Stomach (tissue), 8 donors: ENCODE measurements at regions not wholly inside any gene's neighbourhood (a gene's known extent, or its start where the extent isn't known, plus 50 kb on each side); places are given as distances from the start of the nearest gene placed in this dataset.

Experiments used
- DNase-seq, 2 donors: peaks; one replicate each; pipeline versions ENCODE4 v3.0.0 to v3.0.0-alpha.2; 2013 to 2019
- H3K27ac ChIP-seq, 5 donors: fragments of 200-600 bp in 4 of 5; sonication (generic) in 4 of 5; one replicate each; pipeline ENCODE4 v1.5.1; 2013 to 2019; ENCODE audit warnings: mild to moderate bottlenecking in 1 of 5, moderate library complexity in 1 of 5
- H3K27me3 ChIP-seq, 3 donors: fragments of 200-600 bp; sonication (generic); one replicate each; pipeline ENCODE4 v1.5.1; 2017 to 2019; ENCODE audit warnings: mixed run types in 1 of 3
- H3K36me3 ChIP-seq, 4 donors: fragments of 200-600 bp; sonication (generic); 1 replicate in 3 of 4; 2 replicates in 1 of 4; pipeline ENCODE4 v1.5.1; 2016 to 2019
- H3K4me1 ChIP-seq, 4 donors: fragments of 200-600 bp; sonication (generic); one replicate each; pipeline ENCODE4 v1.5.1; 2016 to 2019
- H3K4me3 ChIP-seq, 4 donors: fragments of 200-600 bp; sonication (generic) in 3 of 4; one replicate each; pipeline ENCODE4 v1.5.1; 2016 to 2019; ENCODE audit warnings: mild to moderate bottlenecking in 1 of 4
- H3K9me3 ChIP-seq, 4 donors: fragments of 200-600 bp; sonication (generic); one replicate each; pipeline ENCODE4 v1.5.1; 2016 to 2019
- CTCF ChIP-seq, 7 experiments: fragments of 450-650 bp in 4 of 7; fragments of 200-600 bp in 3 of 7; sonication (generic) in 3 of 7; IDR thresholded peaks; one replicate each; pipeline ENCODE4 v1.5.1; 2016 to 2019; ENCODE audit warnings: antibody characterized with exemption in 7 of 7, control low read depth in 2 of 7, mild to moderate bottlenecking in 1 of 7
- EP300 ChIP-seq: sonication (generic); formaldehyde crosslinking; IDR thresholded peaks from one replicate; pipeline ENCODE4 v1.6.1; 2017; ENCODE audit warnings: antibody characterized with exemption
- POLR2A ChIP-seq, 4 donors: fragments of 450-650 bp; IDR thresholded peaks; one replicate each; pipeline ENCODE4 v1.6.1; 2016; ENCODE audit warnings: antibody characterized with exemption in 4 of 4, control low read depth in 2 of 4, mild to moderate bottlenecking in 1 of 4, moderate library complexity in 1 of 4
- POLR2AphosphoS5 ChIP-seq, 3 donors: sonication (generic); formaldehyde crosslinking; IDR thresholded peaks; one replicate each; pipeline ENCODE4 v1.6.1; 2016; ENCODE audit warnings: antibody characterized with exemption in 3 of 3
- WGBS, 5 donors: extraction: QIAGEN DNeasy Blood & Tissue Kit in 3 of 5; methylation state at CpG; one replicate each; pipeline versions ENCODE4 v1.1.5 to v1.1.7; 2013 to 2018; 5-methylcytosine and 5-hydroxymethylcytosine counted together
- intact Hi-C: fragments of 100-400 bp; cut with DNase I; formaldehyde crosslinking; loops from one replicate; pipeline ENCODE4 v1.15.1; 2023; ENCODE audit warnings: low total_unique reads
- donor health status: healthy with polysubstance abuse.
- donor health status: Bipolar disorder and iron deficiency.
- donor health status: healthy.

DNA sequence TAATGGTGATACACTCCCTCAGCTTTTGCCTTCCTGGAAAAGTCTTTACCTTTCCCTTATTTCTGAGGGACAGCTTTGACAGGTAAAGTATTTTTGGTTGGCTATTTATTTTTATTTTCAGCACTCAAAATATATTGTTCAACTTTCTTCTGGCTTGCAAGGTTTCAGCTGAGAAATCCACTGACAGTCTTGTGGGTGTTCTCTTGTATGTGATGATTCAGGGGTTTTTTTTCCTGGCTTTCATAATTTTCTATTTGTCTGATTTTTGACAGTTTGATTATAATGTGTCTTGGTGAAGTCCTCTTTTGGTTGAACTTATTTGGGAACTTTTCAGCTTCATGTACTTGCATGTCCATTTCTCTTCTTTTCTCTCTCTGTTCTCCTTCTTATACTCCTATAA is 73.7 kb upstream of the OTOGL start:
- Histone ChIP-seq H3K27me3 (no peaks in the 10 kb centered on the region), H3K27ac (no peak overlapping the region), H3K4me3 (no peak overlapping the region), H3K4me1 (no peaks in the 10 kb centered on the region), H3K9me3 (peaks cover 0 to 14% (median 2%) of the 10 kb centered on the region in 4 donors), H3K36me3 (no peaks in the 10 kb centered on the region)
- DNase-seq = no peak
- TF ChIP-seq POLR2AphosphoS5 (IDR thresholded peaks at IDR 0.05) (no peak), EP300 (no peak), CTCF (IDR thresholded peaks at IDR 0.05) (no peak), POLR2A (IDR thresholded peaks at IDR 0.05) (no peak)
- intact Hi-C loops = no loop called here

DNA sequence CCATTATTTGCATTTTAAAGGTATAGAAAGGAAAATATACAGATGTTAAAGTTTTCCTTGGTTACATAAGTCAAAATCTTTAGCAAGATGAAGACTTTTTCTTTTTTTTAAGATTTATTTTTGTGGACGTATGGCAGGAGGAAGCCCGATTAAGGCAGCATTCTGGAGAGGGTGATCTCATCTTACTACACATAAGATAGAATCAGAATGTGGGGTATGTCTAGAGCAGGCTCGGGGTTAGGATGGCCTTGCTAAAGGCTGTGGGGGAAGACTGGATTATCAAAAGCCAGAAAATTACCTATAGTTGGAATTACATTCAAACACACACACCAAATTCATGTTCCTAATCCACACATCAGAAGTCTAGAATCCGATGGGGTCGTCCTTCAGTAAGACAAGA is 79.6 kb upstream of the OTOGL start:
- Histone ChIP-seq H3K4me3 (no peak overlapping the region), H3K4me1 (no peaks in the 10 kb centered on the region), H3K27ac (no peak overlapping the region), H3K36me3 (no peaks in the 10 kb centered on the region), H3K27me3 (no peaks in the 10 kb centered on the region), H3K9me3 (no peaks in the 10 kb centered on the region)
- TF ChIP-seq CTCF (IDR thresholded peaks at IDR 0.05) = no peak
- no peak for TF ChIP-seq POLR2A (IDR thresholded peaks at IDR 0.05)
- TF ChIP-seq POLR2AphosphoS5 (IDR thresholded peaks at IDR 0.05) = no peak
- TF ChIP-seq EP300 = no peak
- DNase-seq = no peak
- WGBS, 5 donors = 83 to 92% (median 86%) methylated on average over 5 of the region's 5 CpGs
- intact Hi-C loops = no loop called here

DNA sequence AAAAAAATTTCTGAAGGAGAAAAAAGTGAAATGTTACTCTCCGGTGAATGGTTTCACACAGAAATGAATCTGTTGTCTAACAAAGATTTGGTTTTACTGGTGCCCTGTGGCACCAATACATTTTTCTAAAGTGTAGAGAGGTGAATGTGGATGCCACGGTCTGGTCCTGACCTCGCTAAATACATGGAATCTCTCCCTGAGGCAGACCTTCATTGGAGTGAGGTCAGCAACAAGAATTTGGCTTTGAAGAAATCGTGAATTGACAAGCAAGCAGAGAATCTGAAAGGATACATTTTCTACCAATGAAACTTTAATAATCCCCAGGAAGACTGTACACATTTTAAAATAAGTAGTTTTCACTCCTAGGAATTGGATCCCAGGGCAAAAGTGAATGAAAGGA is 81.2 kb upstream of the OTOGL start:
- peak overlapping the region in 1 of 5 donors; percentile 40 for H3K27ac ChIP-seq
- H3K4me3 ChIP-seq = no peak overlapping the region
- no peaks in the 10 kb centered on the region for H3K27me3 ChIP-seq
- intact Hi-C loops = no loop called here
- H3K9me3 ChIP-seq = peaks cover 0 to 5% (median 0%) of the 10 kb centered on the region in 4 donors
- 70 to 85% (median 74%) methylated on average over 4 of the region's 4 CpGs for WGBS, 5 donors
- H3K4me1 ChIP-seq = no peaks in the 10 kb centered on the region
- DNase-seq = no peak
- no peak for TF ChIP-seq EP300
- no peaks in the 10 kb centered on the region for H3K36me3 ChIP-seq

- no peak for DNase-seq
- H3K27me3 ChIP-seq = no peaks in the 10 kb centered on the region
- intact Hi-C loops = no loop called here
- H3K4me1 ChIP-seq = no peaks in the 10 kb centered on the region
- no peak overlapping the region for H3K4me3 ChIP-seq
- TF ChIP-seq POLR2A (IDR thresholded peaks at IDR 0.05) (no peak), EP300 (no peak), POLR2AphosphoS5 (IDR thresholded peaks at IDR 0.05) (no peak), CTCF (IDR thresholded peaks at IDR 0.05) (no peak)
- peaks cover 0 to 11% (median 0%) of the 10 kb centered on the region in 4 donors for H3K9me3 ChIP-seq
- H3K36me3 ChIP-seq = no peaks in the 10 kb centered on the region
- peak overlapping the region in 1 of 5 donors; percentile 40 for H3K27ac ChIP-seq
- WGBS, 5 donors = 50 to 76% (median 66%) methylated on average over 1 of the region's 1 CpG
These were observed 82.0 kb upstream of the OTOGL start for GRCh38 chr12:80017261-80017870.

GRCh38 chr12:80016684-80017083 is 81.8 kb upstream of the PPP1R12A start:
- intact Hi-C loops = no loop called here
- 64 to 88% (median 80%) methylated on average over 3 of the region's 3 CpGs for WGBS, 5 donors
- Histone ChIP-seq H3K27me3 (no peaks in the 10 kb centered on the region), H3K36me3 (no peaks in the 10 kb centered on the region), H3K4me3 (no peak overlapping the region), H3K27ac (peak overlapping the region in 1 of 5 donors; percentile 40), H3K4me1 (no peaks in the 10 kb centered on the region), H3K9me3 (peaks cover 0 to 13% (median 0%) of the 10 kb centered on the region in 4 donors)
- no peak for DNase-seq
- TF ChIP-seq EP300 (no peak), CTCF (IDR thresholded peaks at IDR 0.05) (no peak), POLR2A (IDR thresholded peaks at IDR 0.05) (no peak), POLR2AphosphoS5 (IDR thresholded peaks at IDR 0.05) (no peak)
